HG03159 (cell line): ENCODE measurements at regions not wholly inside any gene's neighbourhood (a gene's known extent, or its start where the extent isn't known, plus 50 kb on each side); places are given as distances from the start of the nearest gene placed in this dataset.
"Not testable (repeated sequence)": the region's sequence is repeated elsewhere in the genome, so short reads cannot be mapped to it uniquely, and the experiment has no call there.

Experiments used
- ATAC-seq: cut with Tn5 transposase; IDR thresholded peaks from one replicate; pipeline ENCODE4 v1.9.1; 2021; ENCODE audit warnings: mild to moderate bottlenecking, moderate library complexity; ENCODE audit not compliant: unreplicated experiment

GRCh38 chr12:76292891-76293290 lies 55.3 kb downstream of the BBS10 start:
- not testable (repeated sequence) for ATAC-seq

- not testable (repeated sequence) for ATAC-seq
Measured at GRCh38 chr12:76292305-76292704, 55.9 kb downstream of the BBS10 start.

- ATAC-seq: no peak
Measured at GRCh38 chr12:76290963-76291859, 57.0 kb downstream of the BBS10 start.

- no peak for ATAC-seq
Measured at GRCh38 chr12:76288218-76288617, 60.0 kb downstream of the BBS10 start.

GRCh38 chr12:76284816-76285750 lies 63.1 kb downstream of the BBS10 start:
- no peak for ATAC-seq

- no peak for ATAC-seq
Measured at GRCh38 chr12:76282744-76283143, 65.5 kb downstream of the BBS10 start.

- no peak for ATAC-seq
Measured at GRCh38 chr12:76277480-76277879, 70.7 kb downstream of the BBS10 start.

GRCh38 chr12:76276499-76277151 lies 71.6 kb downstream of the BBS10 start:
- no peak for ATAC-seq

- no peak for ATAC-seq
Measured at GRCh38 chr12:76275511-76276093, 72.6 kb downstream of the BBS10 start.

GRCh38 chr12:76274420-76275083 lies 73.7 kb downstream of the BBS10 start:
- no peak for ATAC-seq

- ATAC-seq: no peak
Measured at GRCh38 chr12:76272287-76272686, 75.9 kb downstream of the BBS10 start.

- no peak for ATAC-seq
Measured at GRCh38 chr12:76270657-76271358, 77.4 kb downstream of the BBS10 start.

- ATAC-seq: no peak
Measured at GRCh38 chr12:76268267-76268666, 79.9 kb downstream of the BBS10 start.

GRCh38 chr12:76266797-76267196 lies 81.4 kb downstream of the BBS10 start:
- ATAC-seq: no peak

- no peak for ATAC-seq
Measured at GRCh38 chr12:76265424-76266180, 82.6 kb downstream of the BBS10 start.

GRCh38 chr12:76264611-76265012 lies 83.6 kb downstream of the BBS10 start:
- ATAC-seq: no peak

GRCh38 chr12:76263696-76264095 lies 84.5 kb downstream of the BBS10 start:
- no peak for ATAC-seq

- no peak for ATAC-seq
Measured at GRCh38 chr12:76260390-76260748, 87.8 kb downstream of the BBS10 start.
